Adrenal gland (tissue), 9 donors: ENCODE measurements at regions not wholly inside any gene's neighbourhood (a gene's known extent, or its start where the extent isn't known, plus 50 kb on each side); places are given as distances from the start of the nearest gene placed in this dataset.
A peak's percentile ranks its signal among the peaks of the same experiment; 100 is the strongest.

Experiments
- DNase-seq, 7 donors: peaks; one replicate each; pipeline ENCODE4 v3.0.0-alpha.2; 2019 to 2020
- H3K27ac ChIP-seq, 5 donors: fragments of 200-600 bp; sonication (generic) in 4 of 5; 1 replicate in 3 of 5; 2 replicates in 2 of 5; pipeline versions ENCODE4 v1.5.1 to v1.8.0; 2016 to 2020; ENCODE audit warnings: mild to moderate bottlenecking in 1 of 5
- H3K27me3 ChIP-seq: fragments of 200-600 bp; 2 replicates; pipeline ENCODE4 v1.8.0; 2021
- H3K36me3 ChIP-seq, 2 donors: fragments of 200-600 bp; replicated peaks in 1 of 2; 1 replicate in 1 of 2; 2 replicates in 1 of 2; pipeline versions ENCODE4 v1.5.1 to v1.8.0; 2018 to 2022
- H3K4me1 ChIP-seq, 2 donors: fragments of 200-600 bp; replicated peaks in 1 of 2; 1 replicate in 1 of 2; 2 replicates in 1 of 2; pipeline versions ENCODE4 v1.5.1 to v1.8.0; 2018 to 2021
- H3K4me3 ChIP-seq, 4 donors: fragments of 200-600 bp; sonication (generic) in 3 of 4; one replicate each; pipeline ENCODE4 v1.5.1; 2016 to 2018
- H3K9me3 ChIP-seq, 3 donors: fragments of 200-600 bp; sonication (generic) in 1 of 3; replicated peaks in 1 of 3; 1 replicate in 2 of 3; 2 replicates in 1 of 3; pipeline versions ENCODE4 v1.5.1 to v1.8.0; 2016 to 2021
- CTCF ChIP-seq, 6 experiments: fragments of 450-650 bp in 4 of 6; fragments of 200-600 bp in 2 of 6; sonication (generic) in 1 of 6; IDR thresholded peaks; 1 replicate in 5 of 6; 2 replicates in 1 of 6; pipeline versions ENCODE4 v1.5.1 to v1.8.0; 2016 to 2021; ENCODE audit warnings: antibody characterized with exemption in 6 of 6, mild to moderate bottlenecking in 2 of 6, moderate library complexity in 1 of 6
- POLR2A ChIP-seq, 2 donors: fragments of 450-650 bp; IDR thresholded peaks; one replicate each; pipeline ENCODE4 v1.6.1; 2017; ENCODE audit warnings: antibody characterized with exemption in 2 of 2, mild to moderate bottlenecking in 2 of 2, moderate library complexity in 1 of 2
- WGBS, 4 donors: extraction: QIAGEN DNeasy Blood & Tissue Kit in 2 of 4; methylation state at CpG; one replicate each; pipeline versions ENCODE4 v1.1.5 to v1.1.7; 2013 to 2017; 5-methylcytosine and 5-hydroxymethylcytosine counted together
- intact Hi-C, 2 donors: fragments of 100-400 bp; cut with DNase I; formaldehyde crosslinking; loops; one replicate each; pipeline versions ENCODE4 v1.14.1 to v1.15.0; 2022 to 2023
- donor health status: healthy with polysubstance abuse.
- donor health status: Bipolar disorder and iron deficiency.
- donor health status: DM: yes; HTN: yes; CAD: no.
- donor health status: DM: no; HTN: no; CAD: no.
- donor health status: DM: no; HTN: no; CAD: no.

GRCh38 chr1:29431138-29431537 lies 194.8 kb downstream of the PTPRU start:
- Histone ChIP-seq H3K4me1 (no peaks in the 10 kb centered on the region), H3K27ac (no peak overlapping the region), H3K4me3 (no peak overlapping the region), H3K9me3 (no peaks in the 10 kb centered on the region), H3K36me3 (no peaks in the 10 kb centered on the region), H3K27me3 (no peaks in the 10 kb centered on the region)
- 49 to 66% (median 54%) methylated on average over 3 of the region's 3 CpGs for WGBS, 4 donors
- no peak for DNase-seq
- TF ChIP-seq POLR2A (IDR thresholded peaks at IDR 0.05), result no peak
- TF ChIP-seq CTCF (IDR thresholded peaks at IDR 0.05), result no peak
- intact Hi-C loops, result no loop called here

GRCh38 chr1:29429656-29430055 lies 193.3 kb downstream of the PTPRU start:
- Histone ChIP-seq H3K4me3 (no peak overlapping the region), H3K4me1 (no peaks in the 10 kb centered on the region), H3K27ac (no peak overlapping the region), H3K27me3 (no peaks in the 10 kb centered on the region), H3K9me3 (no peaks in the 10 kb centered on the region), H3K36me3 (no peaks in the 10 kb centered on the region)
- intact Hi-C loops, result no loop called here
- TF ChIP-seq CTCF (IDR thresholded peaks at IDR 0.05), result no peak
- no peak for TF ChIP-seq POLR2A (IDR thresholded peaks at IDR 0.05)
- no peak for DNase-seq
- 75 to 84% (median 81%) methylated on average over 2 of the region's 2 CpGs for WGBS, 4 donors

DNA sequence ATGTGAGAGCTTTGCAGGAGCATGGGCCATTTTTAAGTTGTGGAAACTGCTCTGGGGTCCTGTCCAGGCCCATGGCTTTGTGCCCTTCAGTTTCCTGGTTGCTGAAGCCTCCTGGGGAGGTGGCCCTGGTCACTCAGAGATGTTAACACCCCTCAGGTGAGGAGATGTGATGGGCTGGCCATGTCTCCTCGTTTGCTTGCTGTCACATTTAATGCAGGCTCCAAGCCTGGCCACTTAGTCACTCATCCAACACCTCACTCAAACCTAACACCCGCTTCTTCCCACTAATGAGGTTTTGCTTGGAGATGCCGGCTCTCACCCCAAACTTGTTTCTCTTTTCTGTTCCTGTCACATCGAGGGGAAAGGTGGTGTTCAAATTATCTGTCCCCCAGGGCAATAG lies 192.7 kb downstream of the PTPRU start:
- 48 to 72% (median 63%) methylated on average over 4 of the region's 4 CpGs for WGBS, 4 donors
- Histone ChIP-seq H3K4me1 (no peaks in the 10 kb centered on the region), H3K27me3 (no peaks in the 10 kb centered on the region), H3K27ac (no peak overlapping the region), H3K4me3 (no peak overlapping the region), H3K36me3 (no peaks in the 10 kb centered on the region), H3K9me3 (no peaks in the 10 kb centered on the region)
- intact Hi-C loops, result no loop called here
- no peak for DNase-seq
- no peak for TF ChIP-seq POLR2A (IDR thresholded peaks at IDR 0.05)
- TF ChIP-seq CTCF (IDR thresholded peaks at IDR 0.05), result no peak

DNA sequence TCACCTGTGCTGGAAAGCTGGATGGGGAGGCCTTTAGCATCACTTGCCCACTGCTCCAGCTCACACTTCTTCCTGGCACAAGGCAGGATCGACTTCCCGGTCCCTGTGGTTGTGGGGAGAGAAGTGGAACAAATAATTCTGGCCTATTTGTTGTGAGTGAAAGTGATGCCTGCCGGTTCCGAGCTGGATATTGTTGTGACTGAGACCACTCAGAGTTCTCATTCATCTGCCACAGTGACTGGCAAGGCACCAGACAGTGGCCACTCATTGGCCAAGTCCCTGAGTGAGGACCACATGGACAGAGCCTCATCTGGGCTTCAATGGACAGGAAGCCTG lies 191.9 kb downstream of the PTPRU start:
- TF ChIP-seq POLR2A (IDR thresholded peaks at IDR 0.05), result no peak
- no peak for TF ChIP-seq CTCF (IDR thresholded peaks at IDR 0.05)
- no peaks in the 10 kb centered on the region for H3K9me3 ChIP-seq
- 83 to 91% (median 88%) methylated on average over 4 of the region's 4 CpGs for WGBS, 4 donors
- DNase-seq, result peak in 1 of 7 donors; percentile 23
- H3K27me3 ChIP-seq, result no peaks in the 10 kb centered on the region
- intact Hi-C loops, result no loop called here
- no peaks in the 10 kb centered on the region for H3K36me3 ChIP-seq
- no peak overlapping the region for H3K27ac ChIP-seq
- H3K4me1 ChIP-seq, result no peaks in the 10 kb centered on the region
- no peak overlapping the region for H3K4me3 ChIP-seq
